HFFc6 (cell line): ENCODE measurements at regions not wholly inside any gene's neighbourhood (a gene's known extent, or its start where the extent isn't known, plus 50 kb on each side); places are given as distances from the start of the nearest gene placed in this dataset.

Experiments used
- DNase-seq: peaks from one replicate; pipeline ENCODE4 v3.0.0-alpha.2; 2018
- H3K27ac Mint-ChIP-seq: 2 replicates; pipeline ENCODE4 v1.8.0; 2020; ENCODE audit warnings: mild to moderate bottlenecking, mixed read lengths
- H3K27me3 Mint-ChIP-seq: 2 replicates; pipeline ENCODE4 v1.8.0; 2021; ENCODE audit warnings: mild to moderate bottlenecking, moderate library complexity, mixed read lengths; ENCODE audit not compliant: insufficient read depth
- H3K36me3 Mint-ChIP-seq: 2 replicates; pipeline ENCODE4 v1.8.0; 2021; ENCODE audit warnings: low read depth, mixed read lengths
- H3K4me1 Mint-ChIP-seq: 2 replicates; pipeline ENCODE4 v1.8.0; 2020; ENCODE audit warnings: low read depth, mixed read lengths
- H3K4me3 Mint-ChIP-seq: 2 replicates; pipeline ENCODE4 v1.8.0; 2020; ENCODE audit warnings: mild to moderate bottlenecking, moderate library complexity, mixed read lengths
- H3K9me3 Mint-ChIP-seq: 2 replicates; pipeline ENCODE4 v1.8.0; 2020; ENCODE audit warnings: mild to moderate bottlenecking, mixed read lengths
- TF ChIP-seq, protein P1 (sequence below): fragments of 200-600 bp; sonication (generic); IDR thresholded peaks from 2 replicates; pipeline ENCODE4 v1.5.0; 2021; ENCODE audit warnings: antibody characterized with exemption, mild to moderate bottlenecking

- DNase-seq = no peak
- no peak overlapping the region for H3K4me3 Mint-ChIP-seq
- no peaks in the 10 kb centered on the region; the same call in 1 of the 2 replicates for H3K36me3 Mint-ChIP-seq
- TF ChIP-seq, protein P1, sequence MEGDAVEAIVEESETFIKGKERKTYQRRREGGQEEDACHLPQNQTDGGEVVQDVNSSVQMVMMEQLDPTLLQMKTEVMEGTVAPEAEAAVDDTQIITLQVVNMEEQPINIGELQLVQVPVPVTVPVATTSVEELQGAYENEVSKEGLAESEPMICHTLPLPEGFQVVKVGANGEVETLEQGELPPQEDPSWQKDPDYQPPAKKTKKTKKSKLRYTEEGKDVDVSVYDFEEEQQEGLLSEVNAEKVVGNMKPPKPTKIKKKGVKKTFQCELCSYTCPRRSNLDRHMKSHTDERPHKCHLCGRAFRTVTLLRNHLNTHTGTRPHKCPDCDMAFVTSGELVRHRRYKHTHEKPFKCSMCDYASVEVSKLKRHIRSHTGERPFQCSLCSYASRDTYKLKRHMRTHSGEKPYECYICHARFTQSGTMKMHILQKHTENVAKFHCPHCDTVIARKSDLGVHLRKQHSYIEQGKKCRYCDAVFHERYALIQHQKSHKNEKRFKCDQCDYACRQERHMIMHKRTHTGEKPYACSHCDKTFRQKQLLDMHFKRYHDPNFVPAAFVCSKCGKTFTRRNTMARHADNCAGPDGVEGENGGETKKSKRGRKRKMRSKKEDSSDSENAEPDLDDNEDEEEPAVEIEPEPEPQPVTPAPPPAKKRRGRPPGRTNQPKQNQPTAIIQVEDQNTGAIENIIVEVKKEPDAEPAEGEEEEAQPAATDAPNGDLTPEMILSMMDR = no peak
- H3K9me3 Mint-ChIP-seq = peaks cover 33% of the 10 kb centered on the region
- no peaks in the 10 kb centered on the region for H3K4me1 Mint-ChIP-seq
- peaks cover 6% of the 10 kb centered on the region; the same call in 1 of the 2 replicates for H3K27me3 Mint-ChIP-seq
- H3K27ac Mint-ChIP-seq = no peak overlapping the region
These were observed 275.9 kb upstream of the CDH4 start for GRCh38 chr20:60976139-60976538.

DNA sequence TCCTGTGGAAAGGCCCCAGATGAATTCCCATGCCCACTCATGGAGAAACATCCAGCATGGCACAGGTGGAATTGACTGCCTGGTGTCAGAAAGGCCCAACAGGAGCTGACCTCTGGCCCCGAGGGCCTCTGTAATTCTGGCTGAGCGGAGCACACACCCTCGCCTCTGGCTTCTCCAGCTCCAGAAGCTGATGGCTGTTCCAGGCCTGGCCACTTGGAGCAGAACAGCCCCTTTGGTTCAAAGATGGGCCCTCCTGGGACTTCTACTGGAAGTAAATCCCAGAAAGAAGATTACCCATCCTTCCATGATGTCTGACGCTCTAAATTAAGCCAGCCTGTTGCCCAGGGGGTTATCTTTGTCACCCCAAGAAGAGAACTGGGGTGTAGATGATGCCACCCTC, 275.1 kb upstream of the CDH4 start:
- TF ChIP-seq, protein P1 = no peak
- Mint-ChIP-seq H3K4me3 (no peak overlapping the region), H3K4me1 (no peaks in the 10 kb centered on the region), H3K27me3 (peaks cover 6% of the 10 kb centered on the region; the same call in 1 of the 2 replicates), H3K36me3 (no peaks in the 10 kb centered on the region; the same call in 1 of the 2 replicates), H3K9me3 (peaks cover 33% of the 10 kb centered on the region), H3K27ac (no peak overlapping the region)
- no peak for DNase-seq

DNA sequence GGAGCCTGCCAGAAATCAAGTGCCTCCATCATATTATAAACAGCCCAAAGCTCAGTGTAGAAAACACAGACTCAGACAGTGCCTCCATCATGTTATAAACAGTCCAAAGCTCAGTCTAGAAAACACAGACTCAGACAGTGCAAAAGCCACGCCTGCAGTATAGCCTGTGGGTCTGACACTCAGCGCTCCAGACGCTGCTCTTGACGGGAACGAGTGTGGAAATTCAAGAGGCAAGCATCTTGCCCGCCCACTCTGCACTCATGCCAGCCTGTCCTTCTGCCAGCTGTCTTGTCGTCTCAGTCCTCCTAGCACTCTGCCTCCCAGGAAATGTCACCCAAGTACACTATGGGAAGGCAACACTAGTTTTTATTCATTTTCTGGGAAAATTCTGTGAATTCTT, 274.2 kb upstream of the CDH4 start:
- Mint-ChIP-seq H3K27me3 (peaks cover 6% of the 10 kb centered on the region; the same call in 1 of the 2 replicates), H3K27ac (no peak overlapping the region), H3K4me3 (no peak overlapping the region), H3K4me1 (no peaks in the 10 kb centered on the region), H3K36me3 (no peaks in the 10 kb centered on the region; the same call in 1 of the 2 replicates), H3K9me3 (peaks cover 33% of the 10 kb centered on the region)
- TF ChIP-seq, protein P1 = no peak
- no peak for DNase-seq

GRCh38 chr20:60984666-60985065, 267.4 kb upstream of the CDH4 start:
- H3K27me3 Mint-ChIP-seq = peaks cover 3% of the 10 kb centered on the region
- TF ChIP-seq, protein P1 = no peak
- no peak overlapping the region for H3K4me3 Mint-ChIP-seq
- peaks cover 13% of the 10 kb centered on the region; the same call in 1 of the 2 replicates for H3K9me3 Mint-ChIP-seq
- no peak for DNase-seq
- no peaks in the 10 kb centered on the region for H3K4me1 Mint-ChIP-seq
- no peaks in the 10 kb centered on the region for H3K36me3 Mint-ChIP-seq
- H3K27ac Mint-ChIP-seq = no peak overlapping the region

GRCh38 chr20:60986506-60987156, 265.4 kb upstream of the CDH4 start:
- Mint-ChIP-seq H3K4me1 (no peaks in the 10 kb centered on the region), H3K27ac (no peak overlapping the region), H3K27me3 (peaks cover 3% of the 10 kb centered on the region), H3K4me3 (no peak overlapping the region), H3K36me3 (no peaks in the 10 kb centered on the region), H3K9me3 (peaks cover 14% of the 10 kb centered on the region; the same call in 1 of the 2 replicates)
- DNase-seq = no peak
- TF ChIP-seq, protein P1 = no peak
